SK-N-MC (cell line): ENCODE measurements at regions not wholly inside any gene's neighbourhood (a gene's known extent, or its start where the extent isn't known, plus 50 kb on each side); places are given as distances from the start of the nearest gene placed in this dataset.

Experiments
- EZH2 ChIP-seq: fragments of 200-600 bp; sonication (generic); IDR thresholded peaks from one replicate; pipeline ENCODE4 v1.6.1; 2017; ENCODE audit warnings: antibody characterized with exemption
- POLR2AphosphoS5 ChIP-seq: IDR thresholded peaks from 2 replicates; pipeline ENCODE4 v1.6.1; 2012; ENCODE audit warnings: mild to moderate bottlenecking, low read depth, low read length, borderline replicate concordance

DNA sequence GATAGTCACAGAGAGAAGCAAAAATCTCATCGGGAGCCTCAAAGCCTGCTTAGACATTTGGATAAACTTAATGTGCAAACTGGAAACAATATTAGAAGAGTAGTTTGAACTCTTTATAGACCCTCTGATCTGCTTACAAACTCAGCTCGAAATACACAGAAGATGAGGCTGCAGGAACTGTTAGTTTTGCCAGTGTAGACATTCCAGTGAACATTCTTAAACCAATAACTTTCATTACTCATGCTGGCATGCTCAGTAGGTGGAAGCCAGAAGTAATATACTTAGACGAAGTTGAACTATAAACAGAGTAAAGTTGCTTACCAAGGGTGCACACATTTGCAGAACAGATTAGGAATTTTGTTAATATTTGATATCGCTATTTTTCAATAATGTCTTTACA is 303.5 kb downstream of the ANKRD50 start:
- TF ChIP-seq POLR2AphosphoS5 (no peak), EZH2 (no peak)
